Loucy (cell line): ENCODE measurements at regions not wholly inside any gene's neighbourhood (a gene's known extent, or its start where the extent isn't known, plus 50 kb on each side); places are given as distances from the start of the nearest gene placed in this dataset.

Source experiments
- CTCF ChIP-seq: fragments of 200-600 bp; sonication (generic); conservative IDR thresholded peaks from 2 replicates; pipeline ENCODE4 v1.5.1; 2014; ENCODE audit warnings: mild to moderate bottlenecking, antibody characterized with exemption, low read length
- EZH2phosphoT487 ChIP-seq: fragments of 200-600 bp; IDR thresholded peaks from 2 replicates; pipeline ENCODE4 v1.6.1; 2018; ENCODE audit warnings: antibody characterized with exemption, mild to moderate bottlenecking, moderate library complexity, borderline replicate concordance

- TF ChIP-seq CTCF: no peak
- no peak for TF ChIP-seq EZH2phosphoT487
Observed at GRCh38 chr16:59688006-59688405, 953.9 kb upstream of the GOT2 start.
